ENCODE measurements at regions not wholly inside any gene's neighbourhood (a gene's known extent, or its start where the extent isn't known, plus 50 kb on each side); places are given as distances from the start of the nearest gene placed in this dataset.
A peak's percentile ranks its signal among the peaks of the same experiment; 100 is the strongest.

- DNase-seq (ENCODE audit: low read depth) = no peak
These were observed 199.5 kb downstream of the TLE3 start for GRCh38 chr15:69898243-69898642.

DNA sequence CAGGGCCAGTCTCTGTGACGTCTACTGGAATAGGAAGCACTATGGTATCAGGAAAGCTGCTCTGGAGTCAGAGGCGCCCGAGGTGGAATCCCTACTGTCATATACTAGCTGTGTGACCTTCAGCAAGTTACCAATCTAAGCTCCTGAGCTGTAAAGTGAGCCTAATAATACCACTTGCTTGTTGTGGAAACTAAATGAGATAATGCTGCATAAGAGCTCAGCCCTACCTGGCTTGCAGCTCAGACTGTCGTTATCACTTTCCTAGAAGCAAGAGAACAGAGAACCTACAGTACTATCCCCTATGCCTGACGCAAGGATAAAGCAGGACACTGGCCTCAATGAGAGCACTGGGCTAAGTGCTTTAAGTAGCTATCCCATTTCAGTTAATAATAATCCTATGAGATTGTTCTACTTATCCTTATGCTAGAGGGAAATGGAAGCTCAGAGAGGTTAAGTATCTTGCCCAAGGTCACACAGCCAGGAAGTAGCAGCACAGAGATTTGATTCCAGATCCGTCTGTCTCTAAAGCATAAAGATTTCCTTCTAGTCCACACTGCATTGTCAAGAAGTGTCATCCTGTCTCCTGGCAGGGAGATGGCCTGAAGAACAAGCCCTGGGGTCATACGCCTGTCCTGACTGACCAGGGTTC lies 195.2 kb downstream of the TLE3 start:
- DNase-seq (ENCODE audit: low read depth) = no peak

DNA sequence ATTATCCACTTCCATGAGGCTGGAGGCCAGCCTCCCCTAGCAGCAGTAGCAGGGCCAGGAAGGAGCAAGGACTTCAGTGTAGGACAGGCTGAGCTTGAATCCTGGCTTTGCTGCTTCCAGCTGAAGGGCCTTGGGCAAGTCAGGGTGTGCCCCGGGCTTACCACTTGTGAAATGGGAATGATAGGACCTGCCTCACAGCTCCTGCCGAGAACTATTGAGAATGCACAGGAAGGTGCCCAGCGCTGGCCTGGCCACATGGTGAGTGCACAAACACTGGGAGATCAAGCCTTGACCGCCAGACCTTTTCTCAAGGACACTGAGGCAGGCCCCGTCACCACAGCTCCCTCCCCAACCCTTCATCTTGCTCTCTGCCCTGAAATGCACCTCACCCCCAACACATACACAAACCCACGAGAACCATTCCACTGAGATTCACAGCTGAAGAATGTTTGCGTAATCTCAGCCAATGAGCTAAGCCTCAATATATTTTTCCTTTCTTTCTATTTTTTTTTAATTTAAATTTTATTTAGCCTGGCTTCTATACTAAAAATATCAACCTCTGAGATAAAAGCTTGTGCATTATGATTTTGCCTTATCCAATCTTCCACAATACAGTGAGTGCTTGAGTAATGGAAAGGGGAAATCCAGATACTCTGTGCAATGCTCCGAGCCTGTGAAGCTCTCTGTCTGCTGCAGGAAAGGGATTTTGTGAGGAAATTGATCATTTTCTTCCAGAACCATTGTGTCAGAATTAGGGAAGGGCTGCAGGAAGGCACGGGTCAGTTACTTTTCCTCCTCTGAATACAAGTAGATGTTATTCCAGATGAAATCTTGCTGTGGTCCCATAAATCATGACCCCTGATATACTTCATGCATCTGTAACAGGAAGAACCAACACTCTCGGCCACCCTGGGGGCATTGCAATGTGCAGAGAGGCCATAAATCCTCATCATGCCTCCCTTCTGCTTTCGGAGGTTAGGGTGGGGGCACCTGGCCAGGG lies 193.9 kb downstream of the TLE3 start:
- no peak for DNase-seq (ENCODE audit: low read depth)

- DNase-seq (ENCODE audit: low read depth) = no peak
These were observed 191.2 kb downstream of the TLE3 start for GRCh38 chr15:69906256-69907185.

- no peak for DNase-seq (ENCODE audit: low read depth)
These were observed 189.7 kb downstream of the TLE3 start for GRCh38 chr15:69908060-69908459.

GRCh38 chr15:69908590-69909420 lies 188.9 kb downstream of the TLE3 start:
- no peak for DNase-seq (ENCODE audit: low read depth)

- DNase-seq (ENCODE audit: low read depth) = no peak
These were observed 187.8 kb downstream of the TLE3 start for GRCh38 chr15:69909719-69910444.

- no peak for DNase-seq (ENCODE audit: low read depth)
These were observed 187.2 kb downstream of the TLE3 start for GRCh38 chr15:69910514-69910913.

- no peak for DNase-seq (ENCODE audit: low read depth)
These were observed 185.6 kb downstream of the TLE3 start for GRCh38 chr15:69912116-69912515.

DNA sequence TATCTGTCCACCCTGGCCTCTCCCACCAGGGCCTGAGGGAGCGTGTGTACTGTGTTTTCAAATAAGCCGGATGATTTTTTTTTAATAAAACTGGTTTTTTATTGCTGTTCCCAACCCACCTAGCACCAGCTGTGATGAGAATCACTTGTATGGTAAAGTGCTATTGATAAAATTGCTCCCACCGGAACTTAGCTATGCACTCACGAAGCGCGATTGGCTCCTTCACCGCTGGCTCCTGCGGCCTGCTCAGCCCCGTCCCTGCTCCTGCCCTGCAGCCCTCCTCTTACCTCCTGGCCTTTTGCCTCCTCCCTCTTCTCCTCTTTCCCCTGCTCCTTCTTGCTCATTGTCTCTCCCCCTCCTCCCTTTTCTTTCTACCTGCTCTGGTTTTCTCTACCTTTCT lies 183.7 kb downstream of the TLE3 start:
- DNase-seq (ENCODE audit: low read depth) = no peak

GRCh38 chr15:69914960-69915359 lies 182.8 kb downstream of the TLE3 start:
- no peak for DNase-seq (ENCODE audit: low read depth)

GRCh38 chr15:69916169-69916785 lies 181.4 kb downstream of the TLE3 start:
- no peak for DNase-seq (ENCODE audit: low read depth)

DNA sequence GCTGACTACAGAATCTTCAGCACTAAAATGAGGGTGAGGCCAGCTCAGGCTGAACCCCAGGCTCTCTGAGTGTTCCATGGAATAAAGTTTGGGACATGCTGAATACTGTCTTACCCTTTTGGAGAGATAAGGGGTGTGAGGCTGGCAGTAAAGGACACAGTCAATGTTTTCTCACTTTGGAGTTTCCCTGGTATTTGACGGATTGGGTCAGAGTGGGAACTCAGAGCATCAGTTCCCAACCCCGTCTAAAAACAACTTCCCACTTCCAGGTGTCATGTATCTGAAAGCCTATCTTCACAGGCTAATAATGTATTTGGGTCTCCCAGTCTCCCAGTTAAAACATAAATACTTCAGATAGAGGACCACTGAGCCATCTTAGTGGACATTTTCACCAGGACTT lies 180.7 kb downstream of the TLE3 start:
- no peak for DNase-seq (ENCODE audit: low read depth)

- DNase-seq (ENCODE audit: low read depth) = no peak
These were observed 177.9 kb downstream of the TLE3 start for GRCh38 chr15:69919816-69920215.

DNA sequence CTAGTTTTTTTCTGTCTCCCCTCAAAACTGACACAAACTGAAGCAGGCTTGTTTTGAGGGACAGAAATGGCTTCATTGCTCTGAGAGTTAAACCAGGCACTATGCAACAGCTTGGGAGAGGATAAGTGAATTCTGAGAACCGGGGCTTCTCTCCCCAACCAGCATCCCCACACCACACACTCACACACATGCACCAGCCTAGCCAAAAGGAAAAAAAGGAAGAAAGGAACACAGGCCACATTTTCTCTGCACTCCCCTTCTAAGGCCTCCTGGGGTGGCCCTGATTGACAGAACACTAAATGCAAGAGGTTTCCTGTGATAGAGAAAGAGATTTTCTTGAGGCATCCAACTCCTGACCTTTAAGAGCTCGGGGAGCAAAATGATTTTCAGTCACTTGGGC lies 177.5 kb downstream of the TLE3 start:
- DNase-seq (ENCODE audit: low read depth) = no peak

DNA sequence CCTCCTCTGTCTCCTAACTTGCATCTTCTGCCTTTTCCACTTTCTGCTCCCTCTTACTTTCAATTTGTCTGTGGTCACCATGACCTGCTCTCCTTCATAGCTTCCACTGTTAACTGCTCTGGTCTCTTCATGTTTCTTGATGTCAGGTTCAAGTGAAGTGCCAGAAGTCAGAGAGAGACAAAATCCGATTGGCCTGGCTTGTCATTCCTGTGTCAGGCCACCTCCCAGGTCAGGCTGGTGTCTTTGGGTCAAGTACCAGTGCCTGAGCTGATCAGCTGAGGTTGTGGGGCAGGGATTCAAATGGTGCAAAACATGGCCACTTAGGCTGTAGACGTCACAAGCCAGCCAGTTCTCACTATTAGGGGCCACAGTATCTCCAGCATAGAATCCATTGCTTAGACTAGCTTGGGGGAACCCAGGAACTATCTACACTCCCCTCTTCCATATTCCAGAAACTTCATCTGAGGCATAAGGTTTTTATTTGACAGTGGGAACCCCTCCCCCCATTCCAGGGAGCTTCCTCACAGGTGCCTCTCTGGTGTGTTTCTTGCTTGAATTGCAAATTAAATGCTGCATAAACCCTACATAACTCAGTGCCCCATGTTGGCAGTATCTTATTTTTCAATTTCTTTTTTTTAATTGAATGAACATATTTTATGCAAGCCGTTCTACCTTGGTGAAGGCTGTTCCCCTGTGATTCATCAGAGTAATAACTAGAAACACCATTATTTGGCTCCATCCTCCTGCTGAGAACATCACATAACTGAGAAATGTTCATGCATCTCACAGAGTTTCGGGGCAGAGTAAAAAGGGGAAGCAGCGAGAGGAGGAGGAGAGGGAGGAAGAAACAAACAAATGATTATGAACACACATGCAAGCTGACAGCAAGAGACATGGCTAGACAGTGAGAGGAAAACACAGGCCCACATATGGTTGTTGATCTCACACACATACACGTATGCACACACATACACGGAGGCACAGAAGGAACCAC lies 175.8 kb downstream of the TLE3 start:
- no peak for DNase-seq (ENCODE audit: low read depth)

DNA sequence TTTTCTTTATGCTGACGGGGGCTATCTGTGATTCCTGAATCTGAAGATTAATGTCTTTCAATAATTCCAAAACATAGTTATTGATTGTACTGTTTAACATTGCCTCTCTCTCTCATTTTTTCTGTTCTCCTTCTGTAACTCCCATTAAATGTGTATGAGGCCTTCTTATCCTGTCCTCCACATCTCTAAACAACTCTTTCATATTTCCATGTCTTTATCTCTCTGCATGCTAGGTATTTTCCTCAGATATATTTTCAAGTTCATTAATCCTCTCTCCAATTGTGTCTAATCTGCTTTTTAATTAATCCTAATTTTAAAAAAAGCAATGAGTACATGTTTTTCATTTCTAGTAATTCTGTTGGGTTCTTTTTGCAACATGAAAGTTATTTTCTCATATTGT lies 173.2 kb downstream of the TLE3 start:
- no peak for DNase-seq (ENCODE audit: low read depth)

- DNase-seq (ENCODE audit: low read depth) = peak; percentile 3
These were observed 171.7 kb downstream of the TLE3 start for GRCh38 chr15:69926006-69926405.

GRCh38 chr15:69926721-69927120 lies 171.0 kb downstream of the TLE3 start:
- DNase-seq (ENCODE audit: low read depth) = no peak

All from HS-27A (cell line).